ENCODE measurements at regions not wholly inside any gene's neighbourhood (a gene's known extent, or its start where the extent isn't known, plus 50 kb on each side); places are given as distances from the start of the nearest gene placed in this dataset.

- no peaks in the 10 kb centered on the region for H3K27me3 ChIP-seq
- no peaks in the 10 kb centered on the region for H3K9me3 ChIP-seq
- TF ChIP-seq CTCF (IDR thresholded peaks at IDR 0.05) (no peak), POLR2A (IDR thresholded peaks at IDR 0.05) (no peak)
- DNase-seq = no peak
- intact Hi-C loops (cut with DNase I) = no loop called here
- no peak for ATAC-seq
- no peaks in the 10 kb centered on the region for H3K4me1 ChIP-seq
- 68 to 75% (median 71%) methylated on average over 6 of the region's 6 CpGs for whole genome bisulfite sequencing, 4 donors
- no peaks in the 10 kb centered on the region for H3K36me3 ChIP-seq
- no peak overlapping the region for H3K27ac ChIP-seq
- no peak overlapping the region for H3K4me3 ChIP-seq
These were observed 304.9 kb downstream of the CDC14C start for GRCh38 chr7:49229246-49229645.

- Histone ChIP-seq H3K4me3 (no peak overlapping the region), H3K4me1 (no peaks in the 10 kb centered on the region), H3K27ac (no peak overlapping the region), H3K27me3 (no peaks in the 10 kb centered on the region), H3K36me3 (no peaks in the 10 kb centered on the region), H3K9me3 (peaks cover 0 to 17% (median 8%) of the 10 kb centered on the region in 12 donors)
- 18 to 27% (median 27%) methylated on average over 2 of the region's 2 CpGs for WGBS, 4 donors
- TF ChIP-seq CTCF (IDR thresholded peaks at IDR 0.05) = no peak
- TF ChIP-seq POLR2A (IDR thresholded peaks at IDR 0.05) = no peak
- ATAC-seq (no peak), DNase-seq (no peak)
- intact Hi-C loops (cut with DNase I) = no loop called here
These were observed 319.2 kb downstream of the CDC14C start for GRCh38 chr7:49243521-49243920.

- 3 to 19% (median 8%) methylated on average over 1 of the region's 1 CpG for WGBS, 4 donors
- TF ChIP-seq CTCF (IDR thresholded peaks at IDR 0.05) = no peak
- TF ChIP-seq POLR2A (IDR thresholded peaks at IDR 0.05) = no peak
- H3K27ac ChIP-seq = no peak overlapping the region
- DNase-seq = no peak
- H3K27me3 ChIP-seq = no peaks in the 10 kb centered on the region
- no peaks in the 10 kb centered on the region for H3K36me3 ChIP-seq
- intact Hi-C loops (cut with DNase I) = no loop called here
- no peaks in the 10 kb centered on the region for H3K4me1 ChIP-seq
- ATAC-seq = no peak
- H3K4me3 ChIP-seq = no peak overlapping the region
- peaks cover 0 to 7% (median under 1%) of the 10 kb centered on the region in 12 donors for H3K9me3 ChIP-seq
These were observed 320.2 kb downstream of the CDC14C start for GRCh38 chr7:49244543-49244942.

- no peaks in the 10 kb centered on the region for H3K36me3 ChIP-seq
- H3K4me1 ChIP-seq = no peaks in the 10 kb centered on the region
- TF ChIP-seq CTCF (IDR thresholded peaks at IDR 0.05) = no peak
- no peak for TF ChIP-seq POLR2A (IDR thresholded peaks at IDR 0.05)
- H3K27me3 ChIP-seq = no peaks in the 10 kb centered on the region
- H3K27ac ChIP-seq = no peak overlapping the region
- ATAC-seq = no peak
- WGBS, 4 donors = 36 to 67% (median 53%) methylated on average over 3 of the region's 3 CpGs
- intact Hi-C loops (cut with DNase I) = no loop called here
- peaks cover 0 to 2% (median 0%) of the 10 kb centered on the region in 12 donors for H3K9me3 ChIP-seq
- no peak for DNase-seq
- H3K4me3 ChIP-seq = no peak overlapping the region
These were observed 320.7 kb downstream of the CDC14C start for GRCh38 chr7:49245062-49245461.

Data from heart left ventricle (tissue), 16 donors.